Adrenal gland (tissue), 5 donors: ENCODE measurements at regions not wholly inside any gene's neighbourhood (a gene's known extent, or its start where the extent isn't known, plus 50 kb on each side); places are given as distances from the start of the nearest gene placed in this dataset.

Source experiments
- CTCF ChIP-seq, 6 experiments: fragments of 450-650 bp in 4 of 6; fragments of 200-600 bp in 2 of 6; sonication (generic) in 1 of 6; IDR thresholded peaks; 1 replicate in 5 of 6; 2 replicates in 1 of 6; pipeline versions ENCODE4 v1.5.1 to v1.8.0; 2016 to 2021; ENCODE audit warnings: antibody characterized with exemption in 6 of 6, mild to moderate bottlenecking in 2 of 6, moderate library complexity in 1 of 6
- POLR2A ChIP-seq, 2 donors: fragments of 450-650 bp; IDR thresholded peaks; one replicate each; pipeline ENCODE4 v1.6.1; 2017; ENCODE audit warnings: antibody characterized with exemption in 2 of 2, mild to moderate bottlenecking in 2 of 2, moderate library complexity in 1 of 2
- donor health status: DM: no; HTN: no; CAD: no.

- TF ChIP-seq POLR2A (IDR thresholded peaks at IDR 0.05) = no peak
- no peak for TF ChIP-seq CTCF (IDR thresholded peaks at IDR 0.05)
These were observed 81.2 kb upstream of the PIP4K2A start for GRCh38 chr10:22795546-22795945.
